ENCODE measurements at regions not wholly inside any gene's neighbourhood (a gene's known extent, or its start where the extent isn't known, plus 50 kb on each side); places are given as distances from the start of the nearest gene placed in this dataset.

DNA sequence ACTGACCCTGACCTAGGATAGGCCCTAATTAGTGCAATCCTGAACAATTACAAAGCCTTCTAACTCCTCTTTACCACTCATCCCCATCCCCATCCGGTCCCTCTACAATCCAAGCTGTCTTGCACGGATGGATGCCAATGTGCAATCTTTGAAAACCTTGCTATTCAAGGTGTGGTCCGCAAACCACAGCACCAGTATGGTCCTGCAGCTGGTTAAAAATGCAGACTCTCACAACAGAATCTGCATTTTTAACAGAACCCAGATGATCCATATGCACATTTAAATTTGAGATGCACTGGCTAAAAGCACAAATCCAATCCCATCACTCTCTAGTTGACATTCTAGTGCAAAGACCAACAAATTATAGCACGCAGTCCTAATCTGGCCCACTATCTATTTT is 230.6 kb upstream of the KRR1 start:
- TF ChIP-seq, protein P1, sequence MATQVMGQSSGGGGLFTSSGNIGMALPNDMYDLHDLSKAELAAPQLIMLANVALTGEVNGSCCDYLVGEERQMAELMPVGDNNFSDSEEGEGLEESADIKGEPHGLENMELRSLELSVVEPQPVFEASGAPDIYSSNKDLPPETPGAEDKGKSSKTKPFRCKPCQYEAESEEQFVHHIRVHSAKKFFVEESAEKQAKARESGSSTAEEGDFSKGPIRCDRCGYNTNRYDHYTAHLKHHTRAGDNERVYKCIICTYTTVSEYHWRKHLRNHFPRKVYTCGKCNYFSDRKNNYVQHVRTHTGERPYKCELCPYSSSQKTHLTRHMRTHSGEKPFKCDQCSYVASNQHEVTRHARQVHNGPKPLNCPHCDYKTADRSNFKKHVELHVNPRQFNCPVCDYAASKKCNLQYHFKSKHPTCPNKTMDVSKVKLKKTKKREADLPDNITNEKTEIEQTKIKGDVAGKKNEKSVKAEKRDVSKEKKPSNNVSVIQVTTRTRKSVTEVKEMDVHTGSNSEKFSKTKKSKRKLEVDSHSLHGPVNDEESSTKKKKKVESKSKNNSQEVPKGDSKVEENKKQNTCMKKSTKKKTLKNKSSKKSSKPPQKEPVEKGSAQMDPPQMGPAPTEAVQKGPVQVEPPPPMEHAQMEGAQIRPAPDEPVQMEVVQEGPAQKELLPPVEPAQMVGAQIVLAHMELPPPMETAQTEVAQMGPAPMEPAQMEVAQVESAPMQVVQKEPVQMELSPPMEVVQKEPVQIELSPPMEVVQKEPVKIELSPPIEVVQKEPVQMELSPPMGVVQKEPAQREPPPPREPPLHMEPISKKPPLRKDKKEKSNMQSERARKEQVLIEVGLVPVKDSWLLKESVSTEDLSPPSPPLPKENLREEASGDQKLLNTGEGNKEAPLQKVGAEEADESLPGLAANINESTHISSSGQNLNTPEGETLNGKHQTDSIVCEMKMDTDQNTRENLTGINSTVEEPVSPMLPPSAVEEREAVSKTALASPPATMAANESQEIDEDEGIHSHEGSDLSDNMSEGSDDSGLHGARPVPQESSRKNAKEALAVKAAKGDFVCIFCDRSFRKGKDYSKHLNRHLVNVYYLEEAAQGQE (IDR thresholded peaks at IDR 0.05; ENCODE audit: insufficient read depth in 1 of 2, low read depth in 2 of 2, low read length in 2 of 2) = no peak
- no peak for TF ChIP-seq TAF1 (IDR thresholded peaks at IDR 0.05; ENCODE audit: borderline replicate concordance, insufficient read depth, low read length)
- no peak for TF ChIP-seq SIN3A (IDR thresholded peaks at IDR 0.05; ENCODE audit: borderline replicate concordance, insufficient read depth, low read length)

All from PFSK-1 (cell line).